GM23248 (cell line): ENCODE measurements at regions not wholly inside any gene's neighbourhood (a gene's known extent, or its start where the extent isn't known, plus 50 kb on each side); places are given as distances from the start of the nearest gene placed in this dataset.

Source experiments
- DNase-seq: peaks from one replicate; pipeline ENCODE4 v3.0.0-alpha.2; 2015
- H2AFZ ChIP-seq: fragments of 200-600 bp; sonication (generic); 2 replicates; pipeline ENCODE4 v1.6.1; 2016; ENCODE audit warnings: antibody characterized with exemption
- H3F3A ChIP-seq: fragments of 200-600 bp; sonication (generic); 2 replicates; pipeline ENCODE4 v1.6.1; 2016; ENCODE audit warnings: mild to moderate bottlenecking, antibody characterized with exemption, mixed run types; ENCODE audit not compliant: insufficient read depth
- H3K27ac ChIP-seq: fragments of 200-600 bp; sonication (generic); 2 replicates; pipeline ENCODE4 v1.5.1; 2016; ENCODE audit warnings: mild to moderate bottlenecking
- H3K27me3 ChIP-seq: fragments of 200-600 bp; sonication (generic); replicated peaks from 2 replicates; pipeline ENCODE4 v1.6.1; 2016; ENCODE audit warnings: mild to moderate bottlenecking; ENCODE audit not compliant: insufficient read depth
- H3K36me3 ChIP-seq: fragments of 200-600 bp; sonication (generic); 2 replicates; pipeline ENCODE4 v1.6.1; 2016; ENCODE audit warnings: low read depth, mild to moderate bottlenecking
- H3K4me1 ChIP-seq: fragments of 200-600 bp; sonication (generic); 2 replicates; pipeline ENCODE4 v1.6.1; 2016; ENCODE audit warnings: mild to moderate bottlenecking; ENCODE audit not compliant: insufficient read depth
- H3K4me2 ChIP-seq: fragments of 200-600 bp; sonication (generic); one replicate; pipeline ENCODE4 v1.6.1; 2016; ENCODE audit warnings: mild to moderate bottlenecking; ENCODE audit not compliant: unreplicated experiment
- H3K4me3 ChIP-seq: fragments of 200-600 bp; sonication (generic); 2 replicates; pipeline ENCODE4 v1.5.1; 2016; ENCODE audit warnings: mild to moderate bottlenecking
- H3K79me2 ChIP-seq: fragments of 200-600 bp; sonication (generic); 2 replicates; pipeline ENCODE4 v1.6.1; 2016; ENCODE audit warnings: mild to moderate bottlenecking; ENCODE audit not compliant: insufficient read depth
- H3K9ac ChIP-seq: fragments of 200-600 bp; sonication (generic); 2 replicates; pipeline ENCODE4 v1.6.1; 2016; ENCODE audit warnings: mild to moderate bottlenecking
- H3K9me2 ChIP-seq: fragments of 200-600 bp; sonication (generic); 2 replicates; pipeline ENCODE4 v1.6.1; 2016; ENCODE audit warnings: mixed run types, mild to moderate bottlenecking, moderate library complexity; ENCODE audit not compliant: insufficient read depth
- H3K9me3 ChIP-seq: fragments of 200-600 bp; sonication (generic); one replicate; pipeline ENCODE4 v1.6.1; 2017; ENCODE audit warnings: low read depth
- H4K20me1 ChIP-seq: fragments of 200-600 bp; sonication (generic); 2 replicates; pipeline ENCODE4 v1.6.0; 2016; ENCODE audit not compliant: insufficient read depth
- EZH2 ChIP-seq: fragments of 200-600 bp; sonication (generic); IDR thresholded peaks from 2 replicates; pipeline ENCODE4 v1.6.1; 2018; ENCODE audit warnings: antibody characterized with exemption, mild to moderate bottlenecking; ENCODE audit not compliant: insufficient read depth, poor library complexity, severe bottlenecking
- EZH2phosphoT487 ChIP-seq: fragments of 200-600 bp; sonication (generic); IDR thresholded peaks from 2 replicates; pipeline ENCODE4 v1.6.1; 2018; ENCODE audit warnings: antibody characterized with exemption, moderate library complexity, mild to moderate bottlenecking, low read depth; ENCODE audit not compliant: insufficient read depth
- WGBS, 2 experiments: methylation state at CpG; one replicate each; pipeline ENCODE4 v1.1.6; 2015 to 2017; ENCODE audit warnings: low lambda C conversion rate in 2 of 2, low coverage in 1 of 2; ENCODE audit errors: missing lambda C conversion rate in 2 of 2; 5-methylcytosine and 5-hydroxymethylcytosine counted together
- in situ Hi-C: fragments of 300-500 bp; cut with MboI; formaldehyde crosslinking; loops from 2 replicates; pipeline ENCODE4 v1.15.0; 2020

DNA sequence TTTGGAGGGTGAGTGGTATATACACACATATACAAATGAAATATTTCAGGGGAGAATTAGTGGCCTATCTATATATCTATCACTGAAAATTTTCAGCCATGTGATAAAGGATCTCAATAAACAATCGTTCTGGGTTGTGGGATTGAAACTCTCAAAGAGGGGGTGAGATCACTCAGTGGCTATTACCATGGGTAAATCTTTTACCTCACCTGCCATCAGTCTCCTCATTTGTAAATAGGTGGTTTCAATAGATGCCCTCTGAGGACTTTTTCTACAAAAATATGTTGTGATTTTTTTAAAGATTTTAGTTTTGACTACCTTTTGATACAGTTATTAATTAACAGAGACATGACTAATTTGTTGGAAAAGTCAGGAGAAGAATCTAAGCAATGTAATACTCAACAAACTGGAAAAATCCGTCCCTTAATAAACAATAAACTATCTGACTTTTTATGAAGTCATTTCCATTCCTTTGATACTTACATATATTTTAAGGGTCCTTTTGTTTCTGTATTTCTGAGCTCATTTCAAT is 192.8 kb downstream of the MAD2L1 start:
- Histone ChIP-seq H3K4me3 (no peak overlapping the region), H2AFZ (no peak overlapping the region), H3K9ac (no peak overlapping the region), H3K9me3 (no peaks in the 10 kb centered on the region), H3K36me3 (no peaks in the 10 kb centered on the region), H3K4me2 (no peak overlapping the region), H3K27ac (no peak overlapping the region), H3K27me3 (0 out of 2 replicates have a peak, but pooled peaks cover 6% of the 10 kb centered on the region), H3K79me2 (no peaks in the 10 kb centered on the region), H4K20me1 (no peaks in the 10 kb centered on the region), H3F3A (no peaks in the 10 kb centered on the region), H3K4me1 (no peaks in the 10 kb centered on the region), H3K9me2 (no peaks in the 10 kb centered on the region)
- in situ Hi-C loops: no loop called here
- TF ChIP-seq EZH2phosphoT487 (no peak), EZH2 (no peak)
- WGBS, 2 experiments: 7 to 10% methylated on average over 2 of the region's 2 CpGs
- DNase-seq: no peak

- Histone ChIP-seq H3K4me2 (no peak overlapping the region), H2AFZ (no peak overlapping the region), H3K79me2 (no peaks in the 10 kb centered on the region), H4K20me1 (no peaks in the 10 kb centered on the region), H3K27ac (no peak overlapping the region), H3K9me3 (no peaks in the 10 kb centered on the region), H3K4me1 (no peaks in the 10 kb centered on the region), H3F3A (no peaks in the 10 kb centered on the region), H3K9ac (no peak overlapping the region), H3K9me2 (no peaks in the 10 kb centered on the region), H3K27me3 (0 out of 2 replicates have a peak, but pooled peaks cover 6% of the 10 kb centered on the region), H3K4me3 (no peak overlapping the region), H3K36me3 (no peaks in the 10 kb centered on the region)
- TF ChIP-seq EZH2phosphoT487: no peak
- in situ Hi-C loops: no loop called here
- no peak for DNase-seq
Observed at GRCh38 chr4:119873132-119873531, 193.5 kb downstream of the MAD2L1 start.

DNA sequence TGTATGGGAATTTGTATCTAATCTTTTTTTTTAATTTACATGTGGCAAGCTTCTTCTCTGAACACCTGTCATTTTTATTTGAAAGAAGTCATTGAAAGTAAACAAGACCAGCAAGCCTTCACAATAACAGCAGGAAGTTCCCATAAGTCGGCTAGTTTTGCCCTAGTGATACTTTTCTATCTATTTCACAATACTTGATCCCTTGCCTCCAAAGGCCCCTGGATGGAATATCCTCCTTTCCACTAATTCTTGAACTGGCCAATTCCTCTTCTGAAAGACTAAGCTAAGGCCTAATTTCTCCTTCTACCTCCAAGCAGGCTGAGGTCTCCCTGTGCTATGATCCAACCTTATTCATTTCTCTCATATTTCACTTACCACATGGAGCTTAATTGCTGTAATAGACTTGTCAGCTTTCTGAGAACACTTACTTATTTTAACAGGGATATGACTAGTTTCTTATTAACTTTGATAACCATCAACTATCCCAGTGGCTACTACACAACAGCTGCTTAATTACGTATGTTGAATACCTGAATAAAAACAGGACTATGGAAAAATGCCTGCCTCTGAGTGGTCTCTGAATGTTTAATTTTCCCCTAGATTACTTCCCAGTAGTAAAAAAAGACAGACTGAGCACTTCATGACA is 194.2 kb downstream of the MAD2L1 start:
- H3K36me3 ChIP-seq: no peaks in the 10 kb centered on the region
- H3K4me3 ChIP-seq: no peak overlapping the region
- no peaks in the 10 kb centered on the region for H3K9me3 ChIP-seq
- 0 out of 2 replicates have a peak, but pooled peaks cover 6% of the 10 kb centered on the region for H3K27me3 ChIP-seq
- 19 to 38% methylated on average over 2 of the region's 2 CpGs for WGBS, 2 experiments
- no peaks in the 10 kb centered on the region for H3K79me2 ChIP-seq
- no peak for TF ChIP-seq EZH2phosphoT487
- TF ChIP-seq EZH2: no peak
- no peaks in the 10 kb centered on the region for H3K9me2 ChIP-seq
- no peak overlapping the region for H2AFZ ChIP-seq
- no peak overlapping the region for H3K4me2 ChIP-seq
- no peak for DNase-seq
- H4K20me1 ChIP-seq: no peaks in the 10 kb centered on the region
- in situ Hi-C loops: no loop called here
- H3F3A ChIP-seq: no peaks in the 10 kb centered on the region
- no peaks in the 10 kb centered on the region for H3K4me1 ChIP-seq
- no peak overlapping the region for H3K27ac ChIP-seq
- H3K9ac ChIP-seq: no peak overlapping the region

- Histone ChIP-seq H2AFZ (no peak overlapping the region), H3K4me2 (no peak overlapping the region), H3K79me2 (no peaks in the 10 kb centered on the region), H3K4me3 (no peak overlapping the region), H4K20me1 (no peaks in the 10 kb centered on the region), H3K9ac (no peak overlapping the region), H3K9me2 (no peaks in the 10 kb centered on the region), H3K9me3 (no peaks in the 10 kb centered on the region), H3K27me3 (0 out of 2 replicates have a peak, but pooled peaks cover 6% of the 10 kb centered on the region), H3K27ac (no peak overlapping the region), H3K4me1 (no peaks in the 10 kb centered on the region), H3F3A (no peaks in the 10 kb centered on the region), H3K36me3 (no peaks in the 10 kb centered on the region)
- TF ChIP-seq EZH2 (no peak), EZH2phosphoT487 (no peak)
- in situ Hi-C loops: no loop called here
- DNase-seq: no peak
- WGBS, 2 experiments: 37 to 42% methylated on average over 1 of the region's 1 CpG
Observed at GRCh38 chr4:119870856-119871255, 195.8 kb downstream of the MAD2L1 start.

DNA sequence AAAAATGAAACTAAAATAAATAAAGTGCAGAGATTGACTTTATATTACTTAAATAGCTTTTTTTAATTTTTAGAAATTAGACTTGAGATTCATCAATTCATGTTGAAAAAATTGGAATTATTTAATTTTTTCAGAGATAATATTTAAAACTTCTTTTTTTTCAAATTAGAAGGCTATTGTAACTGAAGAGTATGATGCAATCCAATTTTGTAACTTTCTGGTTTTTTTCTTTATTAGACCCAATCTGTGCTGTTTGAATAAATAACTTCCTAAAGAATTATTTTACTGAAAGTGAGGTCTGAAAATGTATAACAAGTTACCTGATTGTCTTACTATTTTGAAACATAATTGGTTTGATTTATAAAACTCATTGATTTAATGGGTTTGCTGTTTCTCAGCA is 200.9 kb downstream of the MAD2L1 start:
- no peaks in the 10 kb centered on the region for H4K20me1 ChIP-seq
- no peak overlapping the region for H3K4me2 ChIP-seq
- H3K9me3 ChIP-seq: no peaks in the 10 kb centered on the region
- no peaks in the 10 kb centered on the region for H3K9me2 ChIP-seq
- TF ChIP-seq EZH2phosphoT487 (no peak), EZH2 (no peak)
- H3K27me3 ChIP-seq: no peaks in the 10 kb centered on the region
- H3K79me2 ChIP-seq: no peaks in the 10 kb centered on the region
- in situ Hi-C loops: no loop called here
- H3K9ac ChIP-seq: no peak overlapping the region
- H3K4me1 ChIP-seq: no peaks in the 10 kb centered on the region
- no peak overlapping the region for H3K4me3 ChIP-seq
- H2AFZ ChIP-seq: no peak overlapping the region
- no peaks in the 10 kb centered on the region for H3K36me3 ChIP-seq
- no peaks in the 10 kb centered on the region for H3F3A ChIP-seq
- no peak for DNase-seq
- no peak overlapping the region for H3K27ac ChIP-seq
